Osteoblast (primary cell): ENCODE measurements at regions not wholly inside any gene's neighbourhood (a gene's known extent, or its start where the extent isn't known, plus 50 kb on each side); places are given as distances from the start of the nearest gene placed in this dataset.

ENCODE experiments used
- DNase-seq: peaks from one replicate; pipeline ENCODE4 v3.0.0; 2011; ENCODE audit warnings: low spot score, mixed read lengths; ENCODE audit not compliant: insufficient read length; ENCODE audit errors: missing footprints
- H2AFZ ChIP-seq: 2 replicates; pipeline ENCODE4 v1.6.0; 2011; ENCODE audit warnings: mild to moderate bottlenecking, low read length
- H3K27ac ChIP-seq: 2 replicates; pipeline ENCODE4 v1.5.1; 2011; ENCODE audit warnings: mild to moderate bottlenecking, low read depth, low read length, moderate library complexity
- H3K27me3 ChIP-seq: 2 replicates; pipeline ENCODE4 v1.6.0; 2012; ENCODE audit warnings: mild to moderate bottlenecking, control low read depth, inconsistent platforms, low read length, moderate library complexity; ENCODE audit not compliant: insufficient read depth
- H3K36me3 ChIP-seq: 2 replicates; pipeline ENCODE4 v1.5.1; 2011; ENCODE audit warnings: mild to moderate bottlenecking, low read length, control low read depth, moderate library complexity; ENCODE audit not compliant: insufficient read depth
- H3K4me1 ChIP-seq: 2 replicates; pipeline ENCODE4 v1.5.1; 2011; ENCODE audit warnings: mild to moderate bottlenecking, low read length, control low read depth, moderate library complexity; ENCODE audit not compliant: insufficient read depth
- H3K4me2 ChIP-seq: 2 replicates; pipeline ENCODE4 v1.6.0; 2011; ENCODE audit warnings: mild to moderate bottlenecking, low read length; ENCODE audit not compliant: insufficient read depth
- H3K4me3 ChIP-seq: fragments of 200-600 bp; sonication (generic); 3 replicates; pipeline ENCODE4 v1.5.1; 2012; ENCODE audit warnings: mild to moderate bottlenecking, low read length, inconsistent platforms; ENCODE audit not compliant: insufficient read depth
- H3K79me2 ChIP-seq: 2 replicates; pipeline ENCODE4 v1.6.0; 2012; ENCODE audit warnings: mild to moderate bottlenecking, low read length, control low read depth, inconsistent platforms; ENCODE audit not compliant: insufficient read depth
- H3K9me3 ChIP-seq: 2 replicates; pipeline ENCODE4 v1.5.1; 2011; ENCODE audit warnings: low read depth, low read length, control low read depth
- H4K20me1 ChIP-seq: 2 replicates; pipeline ENCODE4 v1.6.0; 2012; ENCODE audit warnings: mild to moderate bottlenecking, low read length, control low read depth; ENCODE audit not compliant: insufficient read depth
- TF ChIP-seq, protein P1 (sequence below): IDR thresholded peaks from 2 replicates; pipeline ENCODE4 v1.5.1; 2011; ENCODE audit warnings: mild to moderate bottlenecking, low read depth, low read length, moderate library complexity; ENCODE audit errors: extremely low read depth

DNA sequence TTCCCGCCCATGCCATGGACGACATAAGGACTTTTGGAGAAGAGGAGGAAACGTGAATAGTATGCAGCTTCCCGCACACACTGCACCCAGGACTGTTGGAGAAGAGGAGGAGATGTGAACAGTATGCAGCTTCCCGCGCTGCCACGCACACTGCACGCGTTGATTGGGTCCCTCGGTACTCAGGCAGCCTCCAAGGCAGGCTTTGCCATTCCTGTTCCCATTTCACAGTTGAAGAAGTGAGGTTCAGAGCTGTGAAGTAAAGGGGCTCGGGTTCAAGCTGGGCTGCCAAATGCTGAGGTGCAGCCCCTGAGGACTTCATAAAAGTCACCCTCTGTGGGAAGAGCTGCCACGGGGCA is 147.9 kb upstream of the FAM20C start:
- Histone ChIP-seq H3K36me3 (no peaks in the 10 kb centered on the region), H3K27me3 (peaks cover 23% of the 10 kb centered on the region), H3K27ac (no peak overlapping the region), H3K9me3 (no peaks in the 10 kb centered on the region), H3K79me2 (no peaks in the 10 kb centered on the region), H3K4me1 (peaks cover 4% of the 10 kb centered on the region), H2AFZ (no peak overlapping the region), H3K4me2 (no peak overlapping the region), H3K4me3 (no peak overlapping the region), H4K20me1 (no peaks in the 10 kb centered on the region)
- TF ChIP-seq, protein P1, sequence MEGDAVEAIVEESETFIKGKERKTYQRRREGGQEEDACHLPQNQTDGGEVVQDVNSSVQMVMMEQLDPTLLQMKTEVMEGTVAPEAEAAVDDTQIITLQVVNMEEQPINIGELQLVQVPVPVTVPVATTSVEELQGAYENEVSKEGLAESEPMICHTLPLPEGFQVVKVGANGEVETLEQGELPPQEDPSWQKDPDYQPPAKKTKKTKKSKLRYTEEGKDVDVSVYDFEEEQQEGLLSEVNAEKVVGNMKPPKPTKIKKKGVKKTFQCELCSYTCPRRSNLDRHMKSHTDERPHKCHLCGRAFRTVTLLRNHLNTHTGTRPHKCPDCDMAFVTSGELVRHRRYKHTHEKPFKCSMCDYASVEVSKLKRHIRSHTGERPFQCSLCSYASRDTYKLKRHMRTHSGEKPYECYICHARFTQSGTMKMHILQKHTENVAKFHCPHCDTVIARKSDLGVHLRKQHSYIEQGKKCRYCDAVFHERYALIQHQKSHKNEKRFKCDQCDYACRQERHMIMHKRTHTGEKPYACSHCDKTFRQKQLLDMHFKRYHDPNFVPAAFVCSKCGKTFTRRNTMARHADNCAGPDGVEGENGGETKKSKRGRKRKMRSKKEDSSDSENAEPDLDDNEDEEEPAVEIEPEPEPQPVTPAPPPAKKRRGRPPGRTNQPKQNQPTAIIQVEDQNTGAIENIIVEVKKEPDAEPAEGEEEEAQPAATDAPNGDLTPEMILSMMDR: no peak
- DNase-seq: no peak

DNA sequence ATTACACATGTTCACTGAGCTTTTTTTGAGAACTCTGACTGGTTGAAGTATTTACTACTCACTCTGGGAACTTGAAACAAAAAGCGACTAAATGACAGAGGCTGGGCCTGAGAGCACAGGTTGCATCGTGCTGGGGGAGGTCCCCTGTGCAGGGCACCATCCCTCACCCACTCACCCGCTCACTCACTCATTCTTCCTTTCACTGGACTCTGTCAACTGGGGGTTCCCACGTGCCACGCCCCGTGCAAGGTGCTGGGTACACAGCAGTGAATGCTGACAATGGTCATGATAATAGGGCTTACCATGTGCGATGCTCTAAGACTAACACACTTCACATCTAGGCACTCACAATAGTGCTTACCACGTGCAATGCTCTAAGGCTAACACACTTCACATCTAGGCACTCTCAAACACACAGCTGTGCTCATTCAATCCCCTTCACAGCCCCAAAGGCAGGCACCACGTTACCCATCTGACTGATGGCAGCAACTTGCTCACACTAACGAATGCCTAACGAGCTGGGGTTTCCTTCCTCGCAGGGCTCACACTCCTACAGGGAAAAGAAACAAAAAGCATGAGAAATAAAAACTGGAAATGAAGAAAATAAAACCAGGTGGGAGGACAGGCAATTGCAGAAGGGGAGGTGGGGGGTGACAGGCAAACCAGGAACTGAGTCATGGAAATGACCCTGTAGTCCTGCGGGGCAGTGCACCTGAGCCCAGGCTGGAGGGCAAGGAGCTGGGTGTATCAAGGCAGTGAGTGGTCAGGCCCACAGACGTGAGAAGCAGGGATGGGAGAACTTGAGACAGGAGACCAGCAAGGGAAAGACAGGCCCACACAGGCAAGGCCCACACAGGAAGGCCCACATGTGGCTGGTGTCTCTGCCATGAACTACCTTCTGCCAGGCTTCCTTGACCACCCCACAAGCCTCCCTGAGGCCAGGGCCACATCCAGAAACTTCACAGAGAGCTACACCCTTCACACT is 147.0 kb upstream of the FAM20C start:
- TF ChIP-seq, protein P1: no peak
- no peaks in the 10 kb centered on the region for H3K79me2 ChIP-seq
- no peak overlapping the region for H2AFZ ChIP-seq
- H3K4me2 ChIP-seq: no peak overlapping the region
- H3K4me1 ChIP-seq: peaks cover 4% of the 10 kb centered on the region
- no peak overlapping the region for H3K4me3 ChIP-seq
- H3K27ac ChIP-seq: no peak overlapping the region
- H3K9me3 ChIP-seq: no peaks in the 10 kb centered on the region
- peaks cover 27% of the 10 kb centered on the region for H3K27me3 ChIP-seq
- no peaks in the 10 kb centered on the region for H4K20me1 ChIP-seq
- H3K36me3 ChIP-seq: no peaks in the 10 kb centered on the region
- peak; percentile 73 for DNase-seq

- Histone ChIP-seq H3K79me2 (no peaks in the 10 kb centered on the region), H3K27ac (no peak overlapping the region), H3K9me3 (no peaks in the 10 kb centered on the region), H3K36me3 (no peaks in the 10 kb centered on the region), H3K4me1 (peaks cover 4% of the 10 kb centered on the region), H3K4me3 (no peak overlapping the region), H2AFZ (no peak overlapping the region), H4K20me1 (no peaks in the 10 kb centered on the region), H3K4me2 (no peak overlapping the region), H3K27me3 (peaks cover 32% of the 10 kb centered on the region)
- peak; percentile 23 for DNase-seq
- TF ChIP-seq, protein P1: no peak
Measured at GRCh38 chr7:46123-46829, 146.1 kb upstream of the FAM20C start.

GRCh38 chr7:46830-47140 is 145.6 kb upstream of the FAM20C start:
- Histone ChIP-seq H3K4me1 (peaks cover 4% of the 10 kb centered on the region), H3K27me3 (peaks cover 35% of the 10 kb centered on the region), H4K20me1 (no peaks in the 10 kb centered on the region), H3K4me2 (no peak overlapping the region), H3K4me3 (no peak overlapping the region), H3K79me2 (no peaks in the 10 kb centered on the region), H3K9me3 (no peaks in the 10 kb centered on the region), H3K36me3 (no peaks in the 10 kb centered on the region), H2AFZ (no peak overlapping the region), H3K27ac (no peak overlapping the region)
- peak; percentile 11 for DNase-seq
- TF ChIP-seq, protein P1: no peak
